Large intestine (tissue), 3 donors: ENCODE measurements at regions not wholly inside any gene's neighbourhood (a gene's known extent, or its start where the extent isn't known, plus 50 kb on each side); places are given as distances from the start of the nearest gene placed in this dataset.

Experiments used
- DNase-seq, 2 donors: peaks; one replicate each; pipeline versions ENCODE4 v3.0.0 to v3.0.0-alpha.2; 2013
- H3K27ac ChIP-seq: one replicate; pipeline ENCODE4 v1.5.1; 2013; ENCODE audit warnings: low read length
- H3K27me3 ChIP-seq: 2 replicates; pipeline ENCODE4 v1.6.1; 2013; ENCODE audit warnings: low read length; ENCODE audit not compliant: control insufficient read depth, insufficient read depth
- H3K36me3 ChIP-seq: 2 replicates; pipeline ENCODE4 v1.6.1; 2013; ENCODE audit warnings: low read length; ENCODE audit not compliant: control insufficient read depth, insufficient read depth
- H3K4me1 ChIP-seq: one replicate; pipeline ENCODE4 v1.6.1; 2013; ENCODE audit warnings: low read length; ENCODE audit not compliant: control insufficient read depth, insufficient read depth
- H3K4me3 ChIP-seq: one replicate; pipeline ENCODE4 v1.5.1; 2013; ENCODE audit warnings: low read length
- H3K9me3 ChIP-seq: one replicate; pipeline ENCODE4 v1.6.1; 2013; ENCODE audit warnings: mild to moderate bottlenecking, low read depth, low read length, moderate library complexity; ENCODE audit not compliant: control insufficient read depth
- WGBS: methylation state at CpG from one replicate; pipeline ENCODE4 v1.1.5; 2013; ENCODE audit warnings: low lambda C conversion rate; ENCODE audit not compliant: insufficient coverage; 5-methylcytosine and 5-hydroxymethylcytosine counted together

- Histone ChIP-seq H3K4me1 (no peaks in the 10 kb centered on the region), H3K4me3 (no peak overlapping the region), H3K36me3 (no peaks in the 10 kb centered on the region), H3K9me3 (no peaks in the 10 kb centered on the region), H3K27ac (no peak overlapping the region), H3K27me3 (no peaks in the 10 kb centered on the region)
- 67% methylated on average over 2 of the region's 3 CpGs for WGBS
- DNase-seq: no peak
Measured at GRCh38 chr1:80402625-80403024, 1396.1 kb upstream of the ADGRL4 start.

- WGBS: no CpG with 5 or more reads among the region's 1 CpG
- Histone ChIP-seq H3K4me3 (no peak overlapping the region), H3K27ac (no peak overlapping the region)
Measured at GRCh38 chr1:80401757-80402156, 1395.2 kb upstream of the ADGRL4 start.

GRCh38 chr1:80392529-80392928, 1386.0 kb upstream of the ADGRL4 start:
- DNase-seq: no peak
- Histone ChIP-seq H3K27ac (no peak overlapping the region), H3K36me3 (no peaks in the 10 kb centered on the region), H3K4me1 (no peaks in the 10 kb centered on the region), H3K9me3 (peaks cover 4% of the 10 kb centered on the region), H3K4me3 (no peak overlapping the region), H3K27me3 (no peaks in the 10 kb centered on the region)
- 92% methylated on average over 2 of the region's 3 CpGs for WGBS

More at GRCh38 chr1:80401757-80402156, 1395.2 kb upstream of the ADGRL4 start:
- no peaks in the 10 kb centered on the region for H3K9me3 ChIP-seq
- no peaks in the 10 kb centered on the region for H3K27me3 ChIP-seq
- DNase-seq: no peak
- H3K4me1 ChIP-seq: no peaks in the 10 kb centered on the region
- H3K36me3 ChIP-seq: no peaks in the 10 kb centered on the region

- H3K27me3 ChIP-seq: no peaks in the 10 kb centered on the region
- no peak for DNase-seq
- H3K36me3 ChIP-seq: no peaks in the 10 kb centered on the region
- no peak overlapping the region for H3K27ac ChIP-seq
- H3K9me3 ChIP-seq: peaks cover 4% of the 10 kb centered on the region
- no peak overlapping the region for H3K4me3 ChIP-seq
- no peaks in the 10 kb centered on the region for H3K4me1 ChIP-seq
Measured at GRCh38 chr1:80385650-80386049, 1379.1 kb upstream of the ADGRL4 start.

- Histone ChIP-seq H3K27me3 (no peaks in the 10 kb centered on the region), H3K4me1 (no peaks in the 10 kb centered on the region), H3K4me3 (no peak overlapping the region), H3K27ac (no peak overlapping the region), H3K9me3 (peaks cover 4% of the 10 kb centered on the region), H3K36me3 (no peaks in the 10 kb centered on the region)
- no peak for DNase-seq
Measured at GRCh38 chr1:80384959-80385358, 1378.4 kb upstream of the ADGRL4 start.

GRCh38 chr1:80384083-80384830, 1377.7 kb upstream of the ADGRL4 start:
- no peaks in the 10 kb centered on the region for H3K27me3 ChIP-seq
- no peaks in the 10 kb centered on the region for H3K4me1 ChIP-seq
- no peaks in the 10 kb centered on the region for H3K36me3 ChIP-seq
- no peak overlapping the region for H3K27ac ChIP-seq
- no peak overlapping the region for H3K4me3 ChIP-seq
- 50% methylated on average over 1 of the region's 1 CpG for WGBS
- no peak for DNase-seq
- peaks cover 2% of the 10 kb centered on the region for H3K9me3 ChIP-seq

- Histone ChIP-seq H3K27me3 (no peaks in the 10 kb centered on the region), H3K27ac (no peak overlapping the region), H3K9me3 (no peaks in the 10 kb centered on the region), H3K4me1 (no peaks in the 10 kb centered on the region), H3K36me3 (no peaks in the 10 kb centered on the region), H3K4me3 (no peak overlapping the region)
- no peak for DNase-seq
Measured at GRCh38 chr1:80375662-80376061, 1369.1 kb upstream of the ADGRL4 start.

- Histone ChIP-seq H3K4me3 (no peak overlapping the region), H3K36me3 (no peaks in the 10 kb centered on the region), H3K4me1 (no peaks in the 10 kb centered on the region), H3K9me3 (no peaks in the 10 kb centered on the region), H3K27me3 (no peaks in the 10 kb centered on the region), H3K27ac (no peak overlapping the region)
- WGBS: 100% methylated on average over 1 of the region's 1 CpG
- no peak for DNase-seq
Measured at GRCh38 chr1:80375109-80375508, 1368.6 kb upstream of the ADGRL4 start.

- Histone ChIP-seq H3K4me3 (no peak overlapping the region), H3K36me3 (no peaks in the 10 kb centered on the region), H3K27me3 (no peaks in the 10 kb centered on the region), H3K9me3 (no peaks in the 10 kb centered on the region), H3K27ac (no peak overlapping the region), H3K4me1 (no peaks in the 10 kb centered on the region)
- 80% methylated on average over 1 of the region's 3 CpGs for WGBS
- no peak for DNase-seq
Measured at GRCh38 chr1:80369780-80370179, 1363.2 kb upstream of the ADGRL4 start.

- Histone ChIP-seq H3K9me3 (no peaks in the 10 kb centered on the region), H3K4me3 (no peak overlapping the region), H3K4me1 (no peaks in the 10 kb centered on the region), H3K27me3 (no peaks in the 10 kb centered on the region), H3K27ac (no peak overlapping the region), H3K36me3 (no peaks in the 10 kb centered on the region)
- no peak for DNase-seq
- 100% methylated on average over 1 of the region's 3 CpGs for WGBS
Measured at GRCh38 chr1:80367058-80367457, 1360.5 kb upstream of the ADGRL4 start.

GRCh38 chr1:80365359-80366021, 1359.0 kb upstream of the ADGRL4 start:
- Histone ChIP-seq H3K4me3 (no peak overlapping the region), H3K4me1 (no peaks in the 10 kb centered on the region), H3K27me3 (no peaks in the 10 kb centered on the region), H3K36me3 (no peaks in the 10 kb centered on the region), H3K27ac (no peak overlapping the region), H3K9me3 (no peaks in the 10 kb centered on the region)
- no peak for DNase-seq
- 82% methylated on average over 3 of the region's 5 CpGs for WGBS
